Astrocyte of the spinal cord (primary cell): ENCODE measurements at regions not wholly inside any gene's neighbourhood (a gene's known extent, or its start where the extent isn't known, plus 50 kb on each side); places are given as distances from the start of the nearest gene placed in this dataset.

Source experiments
- DNase-seq: peaks from one replicate; pipeline ENCODE4 v3.0.0; 2011; ENCODE audit warnings: low read depth, low spot score
- H3K4me3 ChIP-seq: 2 replicates; pipeline ENCODE4 v1.5.1; 2011; ENCODE audit warnings: low read depth, mild to moderate bottlenecking, low read length, moderate library complexity
- in situ Hi-C: cut with HindIII; loops from 2 replicates; pipeline ENCODE4 v1.10.0; 2017; ENCODE audit warnings: low sequenced_read_pairs
- TF ChIP-seq, protein P1 (sequence below): IDR thresholded peaks from 2 replicates; pipeline ENCODE4 v1.5.1; 2012; ENCODE audit warnings: low read depth, mild to moderate bottlenecking, low read length, inconsistent platforms

DNA sequence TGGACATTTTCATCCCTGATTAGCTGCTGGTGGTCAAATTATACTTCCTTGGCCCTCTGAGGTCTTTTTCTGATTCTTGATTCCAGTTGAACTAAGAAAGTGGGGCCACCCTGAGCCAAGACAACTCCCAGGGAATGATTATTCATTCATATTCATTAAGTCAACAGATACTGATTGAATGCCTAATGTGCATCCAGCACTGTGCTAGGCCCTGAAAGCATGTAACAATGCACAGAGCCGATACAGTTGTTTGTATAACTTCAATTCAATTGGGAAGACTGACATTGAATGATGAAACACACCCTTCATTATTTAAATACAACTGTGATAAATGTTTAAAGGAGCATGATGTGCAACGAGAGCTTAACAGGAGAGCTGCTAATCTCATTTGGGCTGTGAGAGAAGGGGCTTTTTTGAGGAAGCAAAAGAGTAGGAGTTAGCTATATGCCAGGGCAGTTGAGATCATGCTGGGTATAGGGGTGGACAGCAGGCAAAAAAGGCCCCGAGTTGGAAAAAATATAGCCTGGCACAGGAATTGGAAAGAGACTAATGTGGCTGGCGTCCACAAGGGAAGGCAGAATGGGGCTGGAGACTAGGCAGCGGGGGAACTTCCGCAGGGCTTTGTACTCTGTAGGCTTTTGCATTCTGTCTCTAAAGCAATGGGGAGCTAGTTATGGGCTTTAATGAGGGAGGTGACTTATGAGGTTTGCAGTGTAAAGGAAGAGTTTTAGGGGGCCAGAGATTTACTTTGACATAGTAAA lies 57.2 kb upstream of the ACVR1 start:
- no peak overlapping the region for H3K4me3 ChIP-seq
- DNase-seq, result no peak
- TF ChIP-seq, protein P1, sequence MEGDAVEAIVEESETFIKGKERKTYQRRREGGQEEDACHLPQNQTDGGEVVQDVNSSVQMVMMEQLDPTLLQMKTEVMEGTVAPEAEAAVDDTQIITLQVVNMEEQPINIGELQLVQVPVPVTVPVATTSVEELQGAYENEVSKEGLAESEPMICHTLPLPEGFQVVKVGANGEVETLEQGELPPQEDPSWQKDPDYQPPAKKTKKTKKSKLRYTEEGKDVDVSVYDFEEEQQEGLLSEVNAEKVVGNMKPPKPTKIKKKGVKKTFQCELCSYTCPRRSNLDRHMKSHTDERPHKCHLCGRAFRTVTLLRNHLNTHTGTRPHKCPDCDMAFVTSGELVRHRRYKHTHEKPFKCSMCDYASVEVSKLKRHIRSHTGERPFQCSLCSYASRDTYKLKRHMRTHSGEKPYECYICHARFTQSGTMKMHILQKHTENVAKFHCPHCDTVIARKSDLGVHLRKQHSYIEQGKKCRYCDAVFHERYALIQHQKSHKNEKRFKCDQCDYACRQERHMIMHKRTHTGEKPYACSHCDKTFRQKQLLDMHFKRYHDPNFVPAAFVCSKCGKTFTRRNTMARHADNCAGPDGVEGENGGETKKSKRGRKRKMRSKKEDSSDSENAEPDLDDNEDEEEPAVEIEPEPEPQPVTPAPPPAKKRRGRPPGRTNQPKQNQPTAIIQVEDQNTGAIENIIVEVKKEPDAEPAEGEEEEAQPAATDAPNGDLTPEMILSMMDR, result no peak
- in situ Hi-C loops, result no loop called here

DNA sequence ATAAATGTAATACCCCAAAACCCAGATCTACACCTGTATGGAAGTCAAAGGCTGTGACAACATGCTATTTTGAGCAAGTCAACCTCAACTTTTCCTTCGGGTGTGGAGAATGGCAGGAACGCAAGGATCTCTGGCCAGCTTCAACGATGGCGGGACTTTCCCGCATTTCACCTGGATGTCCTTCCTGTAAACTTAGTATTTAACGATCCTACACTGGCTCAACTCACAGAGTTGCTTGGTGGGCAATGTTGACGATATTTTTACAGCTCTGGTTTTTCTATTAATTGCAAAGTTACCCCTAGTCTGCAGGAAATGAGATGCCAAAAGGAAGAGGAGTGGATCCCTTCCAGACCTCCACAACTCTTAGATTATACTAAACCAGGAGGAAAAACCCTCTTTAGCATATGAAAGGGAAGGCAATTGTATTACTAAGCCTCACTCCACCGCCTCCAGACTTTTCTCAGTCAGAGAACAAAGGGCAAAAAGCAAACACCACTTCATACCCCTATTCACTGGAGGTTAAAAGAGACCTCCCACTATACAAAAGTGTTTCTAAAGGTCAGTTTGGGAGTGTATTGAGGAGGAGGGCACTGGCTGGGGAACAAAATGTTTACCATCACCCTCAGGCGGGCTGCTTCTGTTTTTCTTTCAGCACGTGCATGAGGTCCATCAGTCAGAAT lies 56.5 kb upstream of the ACVR1 start:
- no peak for DNase-seq
- H3K4me3 ChIP-seq, result no peak overlapping the region
- in situ Hi-C loops, result no loop called here
- TF ChIP-seq, protein P1, result no peak

DNA sequence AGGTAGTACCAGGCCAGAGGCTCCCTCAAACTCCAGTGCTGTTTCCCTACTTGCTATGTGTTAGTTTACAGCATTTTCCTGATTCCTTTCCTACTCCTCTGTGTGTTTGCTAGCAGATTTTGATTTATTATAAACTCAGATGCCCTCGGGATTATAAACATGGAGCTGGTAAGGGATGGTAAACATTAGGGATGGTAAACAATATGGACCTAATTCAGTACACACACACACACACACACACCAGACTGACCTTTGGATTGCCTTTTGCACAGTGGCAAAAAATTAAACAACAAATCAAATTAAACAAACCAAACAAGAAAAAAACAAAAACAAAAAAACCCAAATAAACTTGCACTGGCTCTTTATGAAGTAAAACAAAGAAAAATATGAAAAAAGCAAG lies 55.4 kb upstream of the ACVR1 start:
- DNase-seq, result no peak
- in situ Hi-C loops, result no loop called here
- TF ChIP-seq, protein P1, result no peak
- no peak overlapping the region for H3K4me3 ChIP-seq

DNA sequence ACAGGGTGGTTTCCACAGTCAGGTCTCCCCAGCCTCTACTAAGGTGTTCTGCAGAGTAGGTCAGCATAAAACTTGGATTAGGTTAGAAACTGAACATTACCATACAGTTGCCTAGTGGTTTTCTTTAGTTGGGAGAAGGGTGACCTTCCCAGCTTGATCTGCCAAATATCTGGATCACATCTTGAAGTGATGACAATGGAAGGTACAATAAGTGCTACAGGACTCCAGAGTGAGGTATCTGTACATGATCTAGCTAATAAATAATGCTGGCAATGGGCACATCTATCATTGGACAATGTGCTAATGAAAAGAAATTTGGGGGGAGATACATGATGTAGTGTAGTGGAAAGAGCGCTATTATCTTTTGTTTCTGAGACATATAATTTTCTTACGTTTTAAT lies 54.6 kb upstream of the ACVR1 start:
- no peak for DNase-seq
- H3K4me3 ChIP-seq, result no peak overlapping the region
- in situ Hi-C loops, result no loop called here
- TF ChIP-seq, protein P1, result no peak

DNA sequence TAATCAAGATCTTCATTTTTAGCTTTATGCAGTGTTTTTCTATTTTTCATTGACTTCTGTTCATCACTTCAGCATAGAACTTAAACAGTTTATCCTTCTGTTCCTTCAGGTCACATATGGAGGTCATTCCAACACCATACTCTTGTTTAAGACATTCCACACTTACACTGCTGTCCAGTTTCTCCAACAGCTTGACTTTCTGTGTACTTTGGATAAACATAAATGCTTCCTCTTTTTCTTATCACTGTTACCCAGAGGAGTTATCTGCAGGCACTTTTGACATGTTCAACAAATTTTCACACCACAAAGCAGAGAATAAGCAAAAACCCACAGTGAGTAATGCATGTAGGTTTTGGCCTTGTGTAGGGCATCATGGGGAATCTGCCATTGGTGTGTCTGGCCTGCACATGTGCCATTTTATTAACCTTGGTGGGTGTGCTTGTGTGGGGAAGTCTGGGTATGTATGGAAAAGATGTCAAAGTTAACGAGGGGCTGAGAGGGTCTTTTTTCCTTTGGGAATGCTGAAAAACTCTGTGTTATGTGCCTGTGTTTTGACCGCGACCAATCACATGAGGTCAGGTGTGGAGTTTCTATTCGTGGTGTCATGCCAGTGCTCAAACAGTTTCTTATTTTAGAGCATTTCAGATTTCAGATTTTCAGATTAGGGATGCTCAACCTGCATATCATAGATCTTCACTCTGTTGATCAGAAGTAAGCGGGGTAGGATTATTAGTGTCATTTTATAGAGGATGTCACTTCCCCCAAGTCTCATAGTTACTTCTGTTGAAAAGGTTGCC lies 53.9 kb upstream of the ACVR1 start:
- in situ Hi-C loops, result no loop called here
- TF ChIP-seq, protein P1, result no peak
- no peak overlapping the region for H3K4me3 ChIP-seq
- no peak for DNase-seq

DNA sequence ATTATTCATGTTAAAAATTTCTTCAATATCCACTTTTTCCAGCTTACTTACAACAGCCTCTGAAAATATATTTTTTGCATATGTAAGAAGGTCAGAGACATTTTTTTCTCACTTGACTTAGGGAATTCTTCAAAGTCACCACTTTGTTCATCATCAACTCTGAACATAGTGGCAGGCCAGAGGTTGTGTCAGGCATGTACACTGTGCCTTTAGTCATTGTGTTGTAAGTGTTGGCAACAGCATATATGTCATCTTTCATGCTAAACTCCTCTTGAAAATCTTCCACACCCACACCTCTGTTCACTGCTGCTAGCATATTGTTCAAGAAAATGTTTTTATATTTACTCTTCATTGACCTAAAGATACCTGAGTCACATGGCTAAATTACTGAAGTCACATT lies 52.2 kb upstream of the ACVR1 start:
- in situ Hi-C loops, result no loop called here
- TF ChIP-seq, protein P1, result no peak
- no peak overlapping the region for H3K4me3 ChIP-seq
- no peak for DNase-seq
